ENCODE measurements at regions not wholly inside any gene's neighbourhood (a gene's known extent, or its start where the extent isn't known, plus 50 kb on each side); places are given as distances from the start of the nearest gene placed in this dataset.

GRCh38 chr2:19256121-19256601 lies 102.3 kb downstream of the OSR1 start:
- Mint-ChIP-seq H3K27me3 (ENCODE audit: unreplicated experiment) (no peaks in the 10 kb centered on the region), H3K36me3 (ENCODE audit: low read depth, unreplicated experiment) (no peaks in the 10 kb centered on the region), H3K4me3 (ENCODE audit: unreplicated experiment) (no peak overlapping the region), H3K9me3 (ENCODE audit: unreplicated experiment) (no peaks in the 10 kb centered on the region), H3K27ac (ENCODE audit: unreplicated experiment) (no peak overlapping the region), H3K4me1 (ENCODE audit: unreplicated experiment) (no peaks in the 10 kb centered on the region)
- no peak for DNase-seq (ENCODE audit: low spot score)
- TF ChIP-seq CTCF (IDR thresholded peaks at IDR 0.05; ENCODE audit: unreplicated experiment): no peak

- Mint-ChIP-seq H3K27me3 (ENCODE audit: unreplicated experiment) (no peaks in the 10 kb centered on the region), H3K4me3 (ENCODE audit: unreplicated experiment) (no peak overlapping the region), H3K9me3 (ENCODE audit: unreplicated experiment) (no peaks in the 10 kb centered on the region), H3K36me3 (ENCODE audit: low read depth, unreplicated experiment) (no peaks in the 10 kb centered on the region), H3K27ac (ENCODE audit: unreplicated experiment) (no peak overlapping the region), H3K4me1 (ENCODE audit: unreplicated experiment) (no peaks in the 10 kb centered on the region)
- no peak for DNase-seq (ENCODE audit: low spot score)
- no peak for TF ChIP-seq CTCF (IDR thresholded peaks at IDR 0.05; ENCODE audit: unreplicated experiment)
Measured at GRCh38 chr2:19255481-19255880, 102.9 kb downstream of the OSR1 start.

- H3K27ac Mint-ChIP-seq (ENCODE audit: unreplicated experiment): no peak overlapping the region
- peaks cover 12% of the 10 kb centered on the region for H3K4me1 Mint-ChIP-seq (ENCODE audit: unreplicated experiment)
- H3K4me3 Mint-ChIP-seq (ENCODE audit: unreplicated experiment): no peak overlapping the region
- H3K9me3 Mint-ChIP-seq (ENCODE audit: unreplicated experiment): no peaks in the 10 kb centered on the region
- no peak for DNase-seq (ENCODE audit: low spot score)
- no peak for TF ChIP-seq CTCF (IDR thresholded peaks at IDR 0.05; ENCODE audit: unreplicated experiment)
- H3K27me3 Mint-ChIP-seq (ENCODE audit: unreplicated experiment): no peaks in the 10 kb centered on the region
- H3K36me3 Mint-ChIP-seq (ENCODE audit: low read depth, unreplicated experiment): no peaks in the 10 kb centered on the region
Measured at GRCh38 chr2:19251554-19251953, 106.9 kb downstream of the OSR1 start.

GRCh38 chr2:19250906-19251305 lies 107.5 kb downstream of the OSR1 start:
- H3K27me3 Mint-ChIP-seq (ENCODE audit: unreplicated experiment): no peaks in the 10 kb centered on the region
- H3K27ac Mint-ChIP-seq (ENCODE audit: unreplicated experiment): no peak overlapping the region
- no peak for TF ChIP-seq CTCF (IDR thresholded peaks at IDR 0.05; ENCODE audit: unreplicated experiment)
- peaks cover 12% of the 10 kb centered on the region for H3K4me1 Mint-ChIP-seq (ENCODE audit: unreplicated experiment)
- no peak overlapping the region for H3K4me3 Mint-ChIP-seq (ENCODE audit: unreplicated experiment)
- no peaks in the 10 kb centered on the region for H3K9me3 Mint-ChIP-seq (ENCODE audit: unreplicated experiment)
- no peaks in the 10 kb centered on the region for H3K36me3 Mint-ChIP-seq (ENCODE audit: low read depth, unreplicated experiment)
- DNase-seq (ENCODE audit: low spot score): no peak

- no peak for DNase-seq (ENCODE audit: low spot score)
- no peak for TF ChIP-seq CTCF (IDR thresholded peaks at IDR 0.05; ENCODE audit: unreplicated experiment)
- no peaks in the 10 kb centered on the region for H3K36me3 Mint-ChIP-seq (ENCODE audit: low read depth, unreplicated experiment)
- no peak overlapping the region for H3K27ac Mint-ChIP-seq (ENCODE audit: unreplicated experiment)
- peaks cover 12% of the 10 kb centered on the region for H3K4me1 Mint-ChIP-seq (ENCODE audit: unreplicated experiment)
- H3K4me3 Mint-ChIP-seq (ENCODE audit: unreplicated experiment): no peak overlapping the region
- no peaks in the 10 kb centered on the region for H3K27me3 Mint-ChIP-seq (ENCODE audit: unreplicated experiment)
- H3K9me3 Mint-ChIP-seq (ENCODE audit: unreplicated experiment): no peaks in the 10 kb centered on the region
Measured at GRCh38 chr2:19247186-19247585, 111.2 kb downstream of the OSR1 start.
